Upper lobe of right lung (tissue), 1 donor: ENCODE measurements at regions not wholly inside any gene's neighbourhood (a gene's known extent, or its start where the extent isn't known, plus 50 kb on each side); places are given as distances from the start of the nearest gene placed in this dataset.

Experiments
- ATAC-seq: fragments of 200-7000 bp; cut with Tn5 transposase; one replicate; pipeline ENCODE4 v1.9.1; 2020; ENCODE audit warnings: mild to moderate bottlenecking, moderate library complexity
- DNase-seq: peaks from one replicate; pipeline ENCODE4 v3.0.0-alpha.2; 2020
- H3K27ac ChIP-seq: fragments of 200-600 bp; one replicate; pipeline ENCODE4 v1.8.0; 2022
- H3K27me3 ChIP-seq: fragments of 200-600 bp; one replicate; pipeline ENCODE4 v1.8.0; 2022; ENCODE audit warnings: mild to moderate bottlenecking
- H3K36me3 ChIP-seq: fragments of 200-600 bp; one replicate; pipeline ENCODE4 v1.8.0; 2022
- H3K4me1 ChIP-seq: fragments of 200-600 bp; one replicate; pipeline ENCODE4 v1.8.0; 2022
- H3K4me3 ChIP-seq: fragments of 200-600 bp; one replicate; pipeline ENCODE4 v1.8.0; 2022; ENCODE audit warnings: mild to moderate bottlenecking
- H3K9me3 ChIP-seq: fragments of 200-600 bp; one replicate; pipeline ENCODE4 v1.8.0; 2022
- CTCF ChIP-seq: fragments of 200-600 bp; IDR thresholded peaks from one replicate; pipeline ENCODE4 v1.8.0; 2022; ENCODE audit warnings: antibody characterized with exemption
- intact Hi-C: fragments of 100-400 bp; cut with DNase I; formaldehyde crosslinking; loops from one replicate; pipeline ENCODE4 v1.11.0; 2022
- donor health status: DM: no; HTN: yes; CAD: no; lungs with severe emphysema.

DNA sequence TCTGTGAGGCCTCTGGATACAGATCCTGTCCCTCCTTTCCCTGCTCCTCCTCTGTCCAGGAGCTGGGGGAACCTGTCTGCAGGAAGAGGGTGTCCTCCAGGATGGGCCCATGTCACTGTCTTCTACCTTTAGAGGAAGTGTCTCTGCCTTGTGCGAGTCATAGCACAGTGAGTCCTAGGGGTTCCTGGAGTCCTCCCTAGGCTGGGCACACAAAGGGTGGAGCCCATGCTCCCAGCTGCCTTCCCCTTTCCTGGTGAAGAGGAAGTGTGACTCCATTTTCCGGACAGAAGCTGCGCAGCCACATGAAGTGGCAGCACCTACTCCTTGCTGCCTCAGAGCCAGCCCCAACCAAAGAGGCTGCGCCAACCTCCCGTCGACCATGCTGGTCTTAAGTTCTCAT is 112.2 kb downstream of the CTTN start:
- Histone ChIP-seq H3K27ac (no peak overlapping the region), H3K4me1 (no peaks in the 10 kb centered on the region), H3K36me3 (no peaks in the 10 kb centered on the region), H3K27me3 (no peaks in the 10 kb centered on the region), H3K9me3 (peaks cover 9% of the 10 kb centered on the region), H3K4me3 (no peak overlapping the region)
- intact Hi-C loops: no loop called here
- ATAC-seq: peak; percentile 7
- TF ChIP-seq CTCF: no peak
- no peak for DNase-seq

GRCh38 chr11:70511345-70511744 is 113.0 kb downstream of the CTTN start:
- intact Hi-C loops: no loop called here

GRCh38 chr11:70512716-70513115 is 114.4 kb downstream of the CTTN start:
- H3K9me3 ChIP-seq: peaks cover 9% of the 10 kb centered on the region
- H3K27me3 ChIP-seq: no peaks in the 10 kb centered on the region
- ATAC-seq (no peak), DNase-seq (no peak)
- H3K4me3 ChIP-seq: no peak overlapping the region
- TF ChIP-seq CTCF: no peak
- H3K27ac ChIP-seq: no peak overlapping the region
- no peaks in the 10 kb centered on the region for H3K36me3 ChIP-seq
- intact Hi-C loops: no loop called here
- no peaks in the 10 kb centered on the region for H3K4me1 ChIP-seq

More at GRCh38 chr11:70511345-70511744, 113.0 kb downstream of the CTTN start:
- no peak for TF ChIP-seq CTCF
- Histone ChIP-seq H3K4me1 (no peaks in the 10 kb centered on the region), H3K27me3 (no peaks in the 10 kb centered on the region), H3K9me3 (peaks cover 9% of the 10 kb centered on the region), H3K27ac (no peak overlapping the region), H3K36me3 (no peaks in the 10 kb centered on the region), H3K4me3 (no peak overlapping the region)
- ATAC-seq: no peak
- DNase-seq: no peak

DNA sequence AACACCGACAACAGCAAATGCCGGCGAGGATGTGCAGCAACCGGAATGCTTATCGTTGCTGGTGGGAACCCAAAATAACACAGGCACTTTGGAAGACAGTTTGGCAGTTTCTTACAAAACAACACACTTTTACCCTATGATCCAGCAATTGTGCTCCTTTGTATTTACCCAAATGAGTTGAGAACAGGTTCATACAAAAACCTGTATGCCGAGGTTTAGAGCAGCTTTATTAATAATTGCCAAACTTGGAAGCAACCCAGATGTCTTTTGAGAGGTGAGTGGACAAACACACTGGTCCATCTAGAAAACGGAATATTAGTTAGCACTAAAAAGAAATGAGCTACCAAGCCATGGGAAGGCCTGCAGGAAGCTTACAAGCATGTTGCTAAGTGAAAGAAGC is 118.9 kb downstream of the CTTN start:
- no peaks in the 10 kb centered on the region for H3K36me3 ChIP-seq
- H3K27ac ChIP-seq: no peak overlapping the region
- no peak for TF ChIP-seq CTCF
- no peak overlapping the region for H3K4me3 ChIP-seq
- H3K27me3 ChIP-seq: no peaks in the 10 kb centered on the region
- H3K9me3 ChIP-seq: peaks cover 9% of the 10 kb centered on the region
- DNase-seq: no peak
- intact Hi-C loops: no loop called here
- no peaks in the 10 kb centered on the region for H3K4me1 ChIP-seq
- ATAC-seq: peak; percentile 37

GRCh38 chr11:70517988-70518907 is 119.9 kb downstream of the CTTN start:
- no peak for TF ChIP-seq CTCF
- H3K9me3 ChIP-seq: peaks cover 4% of the 10 kb centered on the region
- H3K27me3 ChIP-seq: no peaks in the 10 kb centered on the region
- no peaks in the 10 kb centered on the region for H3K36me3 ChIP-seq
- ATAC-seq: no peak
- no peaks in the 10 kb centered on the region for H3K4me1 ChIP-seq
- DNase-seq: peak; percentile 33
- H3K4me3 ChIP-seq: no peak overlapping the region
- intact Hi-C loops: no loop called here
- no peak overlapping the region for H3K27ac ChIP-seq
